Vagina (tissue), 2 donors: ENCODE measurements at regions not wholly inside any gene's neighbourhood (a gene's known extent, or its start where the extent isn't known, plus 50 kb on each side); places are given as distances from the start of the nearest gene placed in this dataset.

Experiments used
- DNase-seq, 2 donors: peaks; one replicate each; pipeline ENCODE4 v3.0.0-alpha.2; 2017; ENCODE audit errors: extremely low spot score in 2 of 2
- H3K27ac ChIP-seq: fragments of 200-600 bp; sonication (generic); one replicate; pipeline ENCODE4 v1.5.1; 2019
- H3K27me3 ChIP-seq: fragments of 200-600 bp; sonication (generic); one replicate; pipeline ENCODE4 v1.5.1; 2019
- H3K36me3 ChIP-seq, 2 donors: fragments of 200-600 bp; sonication (generic); one replicate each; pipeline ENCODE4 v1.5.1; 2017 to 2019
- H3K4me1 ChIP-seq: fragments of 200-600 bp; sonication (generic); one replicate; pipeline ENCODE4 v1.5.1; 2019
- H3K4me3 ChIP-seq, 2 donors: fragments of 200-600 bp; sonication (generic); 1 replicate in 1 of 2; 2 replicates in 1 of 2; pipeline ENCODE4 v1.5.1; 2016 to 2019
- H3K9me3 ChIP-seq: fragments of 200-600 bp; sonication (generic); one replicate; pipeline ENCODE4 v1.5.1; 2019
- POLR2A ChIP-seq, 2 donors: fragments of 450-650 bp; IDR thresholded peaks; one replicate each; pipeline ENCODE4 v1.6.1; 2017; ENCODE audit warnings: antibody characterized with exemption in 2 of 2, mild to moderate bottlenecking in 2 of 2, moderate library complexity in 2 of 2
- POLR2AphosphoS5 ChIP-seq, 2 donors: sonication (generic); formaldehyde crosslinking; IDR thresholded peaks; one replicate each; pipeline ENCODE4 v1.9.0; 2017; ENCODE audit warnings: antibody characterized with exemption in 2 of 2, mild to moderate bottlenecking in 2 of 2, low read depth in 1 of 2; ENCODE audit not compliant: insufficient read depth in 1 of 2
- intact Hi-C: fragments of 100-400 bp; cut with DNase I; formaldehyde crosslinking; loops from one replicate; pipeline ENCODE4 v1.15.1; 2023
- TF ChIP-seq, protein P1 (sequence below), 3 experiments: fragments of 450-650 bp in 2 of 3; fragments of 200-600 bp in 1 of 3; sonication (generic) in 1 of 3; IDR thresholded peaks; one replicate each; pipeline ENCODE4 v1.5.1; 2017 to 2019; ENCODE audit warnings: antibody characterized with exemption in 3 of 3, mild to moderate bottlenecking in 2 of 3, moderate library complexity in 2 of 3

GRCh38 chr4:173675446-173675845 lies 145.4 kb upstream of the HAND2 start:
- no peak for DNase-seq
- Histone ChIP-seq H3K4me3 (no peak overlapping the region), H3K9me3 (no peaks in the 10 kb centered on the region), H3K36me3 (no peaks in the 10 kb centered on the region), H3K27me3 (no peaks in the 10 kb centered on the region), H3K27ac (no peak overlapping the region), H3K4me1 (no peaks in the 10 kb centered on the region)
- TF ChIP-seq POLR2A (IDR thresholded peaks at IDR 0.05) (no peak), POLR2AphosphoS5 (IDR thresholded peaks at IDR 0.05; ENCODE audit: insufficient read depth in 1 of 2, low read depth in 1 of 2) (no peak)
- TF ChIP-seq, protein P1, sequence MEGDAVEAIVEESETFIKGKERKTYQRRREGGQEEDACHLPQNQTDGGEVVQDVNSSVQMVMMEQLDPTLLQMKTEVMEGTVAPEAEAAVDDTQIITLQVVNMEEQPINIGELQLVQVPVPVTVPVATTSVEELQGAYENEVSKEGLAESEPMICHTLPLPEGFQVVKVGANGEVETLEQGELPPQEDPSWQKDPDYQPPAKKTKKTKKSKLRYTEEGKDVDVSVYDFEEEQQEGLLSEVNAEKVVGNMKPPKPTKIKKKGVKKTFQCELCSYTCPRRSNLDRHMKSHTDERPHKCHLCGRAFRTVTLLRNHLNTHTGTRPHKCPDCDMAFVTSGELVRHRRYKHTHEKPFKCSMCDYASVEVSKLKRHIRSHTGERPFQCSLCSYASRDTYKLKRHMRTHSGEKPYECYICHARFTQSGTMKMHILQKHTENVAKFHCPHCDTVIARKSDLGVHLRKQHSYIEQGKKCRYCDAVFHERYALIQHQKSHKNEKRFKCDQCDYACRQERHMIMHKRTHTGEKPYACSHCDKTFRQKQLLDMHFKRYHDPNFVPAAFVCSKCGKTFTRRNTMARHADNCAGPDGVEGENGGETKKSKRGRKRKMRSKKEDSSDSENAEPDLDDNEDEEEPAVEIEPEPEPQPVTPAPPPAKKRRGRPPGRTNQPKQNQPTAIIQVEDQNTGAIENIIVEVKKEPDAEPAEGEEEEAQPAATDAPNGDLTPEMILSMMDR (IDR thresholded peaks at IDR 0.05): no peak
- intact Hi-C loops: no loop called here

DNA sequence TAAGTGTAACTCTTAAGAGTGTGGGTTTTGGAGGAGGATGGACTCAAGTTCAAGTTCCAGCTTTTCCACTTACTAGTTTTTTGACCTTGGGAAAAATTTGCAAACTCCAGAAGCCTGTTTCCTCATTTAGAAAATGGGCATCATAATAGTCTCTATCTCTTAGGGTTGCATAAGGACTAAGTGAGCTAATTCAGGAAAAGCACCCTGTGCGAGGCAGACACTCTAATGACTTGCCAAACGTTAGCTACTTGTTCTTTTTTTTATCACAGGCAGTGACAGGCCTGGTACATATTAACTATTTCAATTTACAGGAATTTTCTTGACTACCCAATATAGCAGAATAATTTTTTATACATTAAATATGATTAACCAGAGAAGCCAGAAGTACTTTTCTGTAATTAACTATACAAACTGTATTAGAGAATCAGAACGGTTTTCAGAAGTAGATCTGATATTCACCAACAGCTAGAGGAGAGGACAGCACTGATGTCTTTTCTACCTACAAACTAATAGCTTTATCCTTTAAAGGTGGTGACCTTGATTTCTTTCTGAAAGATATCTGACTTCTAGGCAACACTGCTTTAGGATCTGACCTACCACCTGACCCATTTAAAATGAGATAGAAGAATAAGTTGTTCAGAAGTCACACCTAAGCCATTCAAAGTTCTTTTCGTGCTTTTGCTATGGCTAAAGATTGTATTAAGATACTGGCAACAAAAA lies 139.6 kb upstream of the HAND2 start:
- no peak for DNase-seq
- no peak for TF ChIP-seq POLR2AphosphoS5 (IDR thresholded peaks at IDR 0.05; ENCODE audit: insufficient read depth in 1 of 2, low read depth in 1 of 2)
- TF ChIP-seq, protein P1 (IDR thresholded peaks at IDR 0.05): no peak
- H3K4me1 ChIP-seq: no peaks in the 10 kb centered on the region

DNA sequence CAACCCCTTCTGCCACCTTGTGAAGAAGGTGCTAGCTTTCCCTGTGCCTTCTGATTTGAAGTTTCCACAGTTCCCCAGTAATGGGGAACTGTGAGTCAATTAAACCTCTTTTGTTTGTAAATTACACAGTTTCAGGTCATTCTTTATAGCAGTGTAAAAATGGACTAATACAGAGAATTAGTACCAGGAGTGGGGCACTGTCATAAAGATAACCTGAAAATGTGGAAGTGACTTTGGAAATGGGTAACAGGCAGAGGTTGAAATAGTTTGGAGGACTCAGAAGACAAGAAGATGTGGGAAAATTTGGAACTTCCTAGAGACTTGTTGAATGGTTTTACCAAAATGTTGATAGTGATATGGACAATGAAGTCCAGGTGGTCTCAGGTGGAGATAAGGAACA lies 131.0 kb upstream of the HAND2 start:
- Histone ChIP-seq H3K36me3 (no peaks in the 10 kb centered on the region), H3K27ac (no peak overlapping the region), H3K4me3 (no peak overlapping the region), H3K27me3 (no peaks in the 10 kb centered on the region), H3K9me3 (no peaks in the 10 kb centered on the region), H3K4me1 (no peaks in the 10 kb centered on the region)
- DNase-seq: no peak
- no peak for TF ChIP-seq POLR2A (IDR thresholded peaks at IDR 0.05)
- TF ChIP-seq POLR2AphosphoS5 (IDR thresholded peaks at IDR 0.05; ENCODE audit: insufficient read depth in 1 of 2, low read depth in 1 of 2): no peak
- TF ChIP-seq, protein P1 (IDR thresholded peaks at IDR 0.05): no peak
- intact Hi-C loops: no loop called here

More for the DNA sequence above, 139.6 kb upstream of the HAND2 start:
- no peaks in the 10 kb centered on the region for H3K36me3 ChIP-seq
- no peak overlapping the region for H3K4me3 ChIP-seq
- no peak overlapping the region for H3K27ac ChIP-seq
- no peaks in the 10 kb centered on the region for H3K9me3 ChIP-seq
- intact Hi-C loops: no loop called here
- H3K27me3 ChIP-seq: no peaks in the 10 kb centered on the region

DNA sequence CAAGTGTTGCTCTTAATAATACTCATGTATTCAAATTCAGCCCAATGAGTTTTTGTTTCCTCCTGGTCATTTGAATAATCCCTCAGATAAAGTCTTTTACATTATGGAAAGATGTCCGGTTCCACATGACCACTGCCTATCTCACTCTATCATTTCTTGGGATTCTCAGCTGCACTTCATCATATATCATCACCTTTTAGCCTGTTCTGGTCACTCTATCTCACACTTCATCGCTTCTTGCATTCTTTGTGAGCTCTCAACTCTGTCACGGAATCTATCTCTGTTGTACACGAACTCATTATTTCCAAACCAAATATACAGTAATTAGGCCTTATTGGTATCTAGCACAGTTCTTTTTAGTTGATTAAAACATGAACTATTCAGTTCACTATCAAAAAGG lies 126.9 kb upstream of the HAND2 start:
- Histone ChIP-seq H3K9me3 (no peaks in the 10 kb centered on the region), H3K4me3 (no peak overlapping the region), H3K36me3 (no peaks in the 10 kb centered on the region), H3K27ac (no peak overlapping the region), H3K27me3 (no peaks in the 10 kb centered on the region), H3K4me1 (no peaks in the 10 kb centered on the region)
- no peak for DNase-seq
- TF ChIP-seq POLR2AphosphoS5 (IDR thresholded peaks at IDR 0.05; ENCODE audit: insufficient read depth in 1 of 2, low read depth in 1 of 2): no peak
- TF ChIP-seq, protein P1 (IDR thresholded peaks at IDR 0.05): no peak
- intact Hi-C loops: no loop called here

DNA sequence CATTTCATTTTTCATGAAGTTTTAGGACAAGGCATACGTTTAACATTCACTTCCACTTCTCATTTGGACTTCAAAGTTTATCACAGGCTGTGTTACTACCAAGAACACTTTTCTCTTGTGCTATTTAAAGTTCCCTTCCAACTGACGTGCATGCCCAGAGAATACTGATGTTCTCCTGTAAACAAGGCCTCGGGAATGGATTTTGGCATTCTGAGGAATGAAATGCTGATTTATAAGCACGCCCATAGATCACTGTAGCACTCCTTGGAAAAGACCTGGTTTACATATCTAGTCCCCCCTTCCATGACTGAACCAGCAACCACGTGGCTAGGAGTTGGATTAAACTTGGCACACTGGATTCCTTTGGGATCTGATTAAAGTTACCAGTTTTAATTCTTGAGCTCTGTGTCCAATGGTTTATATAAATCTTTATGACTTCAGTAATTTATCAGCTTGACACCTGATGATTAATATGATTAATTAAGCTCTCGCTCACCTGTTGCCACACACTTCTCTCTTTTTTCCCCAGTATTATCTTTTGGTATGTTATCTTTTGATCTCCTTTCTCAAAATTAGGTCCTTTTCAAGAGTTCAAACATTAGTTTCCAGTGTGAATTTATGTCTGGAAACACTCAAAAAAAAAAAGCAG lies 122.4 kb upstream of the HAND2 start:
- no peak overlapping the region for H3K27ac ChIP-seq
- H3K4me1 ChIP-seq: no peaks in the 10 kb centered on the region
- no peaks in the 10 kb centered on the region for H3K9me3 ChIP-seq

More for the DNA sequence above, 122.4 kb upstream of the HAND2 start:
- DNase-seq: no peak
- TF ChIP-seq POLR2AphosphoS5 (IDR thresholded peaks at IDR 0.05; ENCODE audit: insufficient read depth in 1 of 2, low read depth in 1 of 2) (no peak), POLR2A (IDR thresholded peaks at IDR 0.05) (no peak)
- TF ChIP-seq, protein P1 (IDR thresholded peaks at IDR 0.05): no peak
- intact Hi-C loops: no loop called here
- Histone ChIP-seq H3K4me3 (no peak overlapping the region), H3K27me3 (no peaks in the 10 kb centered on the region), H3K36me3 (no peaks in the 10 kb centered on the region)
